AG20443 (cell line): ENCODE measurements at regions not wholly inside any gene's neighbourhood (a gene's known extent, or its start where the extent isn't known, plus 50 kb on each side); places are given as distances from the start of the nearest gene placed in this dataset.
"Not testable (repeated sequence)": the region's sequence is repeated elsewhere in the genome, so short reads cannot be mapped to it uniquely, and the experiment has no call there.

ENCODE experiments used
- DNase-seq: peaks from one replicate; pipeline ENCODE4 v3.0.0; 2012; ENCODE audit warnings: low spot score, mixed read lengths

DNA sequence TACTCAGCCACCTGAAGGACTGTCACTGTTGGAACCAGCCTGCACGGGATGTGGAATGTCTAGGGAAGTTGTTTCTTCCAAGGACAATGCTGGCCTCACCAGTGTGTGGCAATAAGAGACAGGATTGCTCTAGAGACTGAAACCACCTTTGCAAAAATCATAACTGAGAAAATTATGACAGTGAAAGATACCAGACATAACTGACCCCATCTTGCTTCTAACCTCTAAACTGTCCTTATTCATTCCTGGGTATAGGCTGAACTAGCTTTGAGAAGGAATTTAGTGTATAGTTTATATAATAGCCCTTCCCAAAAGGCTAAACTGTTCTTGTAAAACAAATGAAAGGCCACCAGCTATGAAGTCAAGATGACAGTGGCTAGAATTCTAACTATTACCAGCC is 83.6 kb downstream of the IER5 start:
- no peak for DNase-seq

GRCh38 chr1:181173761-181174447 is 85.4 kb downstream of the IER5 start:
- no peak for DNase-seq

GRCh38 chr1:181174861-181175260 is 86.4 kb downstream of the IER5 start:
- DNase-seq: no peak

DNA sequence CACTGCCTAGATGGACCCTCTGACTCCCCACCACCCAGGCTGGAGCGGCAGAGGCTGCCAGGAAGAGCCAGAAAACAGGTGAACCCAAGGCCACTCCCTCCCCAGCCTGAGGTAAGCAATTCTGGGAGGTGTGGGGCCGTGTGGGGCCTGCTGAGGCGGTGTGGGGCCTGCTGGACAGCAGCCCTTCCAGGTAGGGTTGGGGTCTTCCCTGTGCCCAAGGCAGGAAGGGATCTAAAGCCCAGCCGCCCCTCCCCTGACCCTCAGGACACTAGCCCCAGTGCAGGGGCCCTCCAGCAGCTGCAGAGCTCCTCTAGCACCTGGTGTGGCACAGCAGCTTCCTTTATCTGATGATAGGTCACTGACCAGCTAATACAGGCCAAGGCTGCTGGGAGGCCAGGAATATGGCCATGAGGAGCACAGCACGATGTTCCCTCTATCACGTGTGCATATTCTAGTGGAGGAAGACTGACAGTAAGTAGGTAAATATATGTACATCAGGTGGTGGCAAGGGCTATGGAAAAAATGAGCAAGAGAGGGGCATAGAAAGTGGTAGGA is 86.9 kb downstream of the IER5 start:
- no peak for DNase-seq

DNA sequence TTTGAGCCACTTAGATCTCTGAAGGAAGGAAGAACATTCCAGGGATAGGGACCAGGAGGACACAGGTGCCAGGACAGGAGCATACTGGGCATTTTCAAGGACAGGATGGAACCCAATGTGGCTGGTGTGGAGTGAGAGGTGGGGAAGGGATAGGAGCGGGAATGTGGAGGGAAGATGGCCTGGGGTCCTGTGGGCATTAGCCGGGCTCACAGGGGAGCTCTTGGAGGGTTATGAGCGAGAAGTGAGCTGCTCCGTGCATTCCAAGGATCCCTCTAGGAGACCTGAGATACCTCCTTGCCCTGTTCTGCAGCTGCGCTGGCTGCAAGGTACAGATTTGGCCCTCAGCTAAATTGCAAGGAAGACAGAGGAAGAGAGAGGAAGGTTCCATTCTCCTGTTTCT is 87.5 kb downstream of the IER5 start:
- DNase-seq: no peak

- no peak for DNase-seq
Measured at GRCh38 chr1:181178241-181178879, 89.9 kb downstream of the IER5 start.

- no peak for DNase-seq
Measured at GRCh38 chr1:181179279-181179986, 90.9 kb downstream of the IER5 start.

- peak; percentile 87 for DNase-seq
Measured at GRCh38 chr1:181179987-181180365, 91.5 kb downstream of the IER5 start.

GRCh38 chr1:181180407-181181031 is 92.0 kb downstream of the IER5 start:
- no peak for DNase-seq

DNA sequence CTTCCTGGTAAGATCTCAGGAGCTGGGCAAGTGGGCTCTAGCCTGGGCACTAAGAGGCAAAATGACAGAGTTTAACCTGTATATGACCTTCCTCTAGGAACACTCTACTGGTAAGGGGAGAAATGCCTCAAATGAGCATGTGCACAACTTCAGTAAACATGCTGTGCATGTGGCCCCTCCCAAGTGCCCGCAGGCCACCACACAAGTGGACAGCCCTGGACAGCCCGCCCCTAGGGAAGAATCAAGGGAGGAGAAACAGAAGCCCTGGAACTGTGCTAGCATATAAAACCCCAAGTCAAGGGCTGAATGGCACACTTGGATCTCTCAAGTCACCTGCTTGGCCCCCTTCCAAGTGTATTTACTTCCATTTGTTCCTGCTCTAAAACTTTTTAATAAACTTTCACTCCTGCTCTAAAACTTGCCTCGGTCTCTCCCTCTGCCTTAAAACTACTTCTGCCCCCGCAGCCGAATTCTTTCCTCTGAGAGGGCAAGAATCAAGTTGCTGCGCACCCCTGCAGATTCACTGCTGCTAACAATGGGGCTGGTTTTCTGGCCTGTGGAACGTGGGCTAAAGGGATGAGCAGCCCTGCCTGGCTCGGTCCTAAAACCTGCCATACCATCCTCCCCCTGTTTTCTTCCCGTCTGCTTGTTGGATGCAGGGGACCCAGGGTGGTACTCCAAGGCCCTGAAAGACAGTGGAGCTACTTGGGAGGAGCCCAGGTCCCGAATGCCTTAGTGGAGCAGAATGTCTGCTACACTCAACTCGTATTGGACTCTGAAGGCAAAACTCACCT is 93.5 kb downstream of the IER5 start:
- no peak for DNase-seq

- DNase-seq: no peak
Measured at GRCh38 chr1:181184621-181185020, 96.1 kb downstream of the IER5 start.

- no peak for DNase-seq
Measured at GRCh38 chr1:181185461-181185860, 97.0 kb downstream of the IER5 start.

- DNase-seq: not testable (repeated sequence)
Measured at GRCh38 chr1:181186133-181186532, 97.6 kb downstream of the IER5 start.

- DNase-seq: no peak
Measured at GRCh38 chr1:181187337-181188126, 99.0 kb downstream of the IER5 start.

GRCh38 chr1:181189245-181189644 is 100.7 kb downstream of the IER5 start:
- no peak for DNase-seq

DNA sequence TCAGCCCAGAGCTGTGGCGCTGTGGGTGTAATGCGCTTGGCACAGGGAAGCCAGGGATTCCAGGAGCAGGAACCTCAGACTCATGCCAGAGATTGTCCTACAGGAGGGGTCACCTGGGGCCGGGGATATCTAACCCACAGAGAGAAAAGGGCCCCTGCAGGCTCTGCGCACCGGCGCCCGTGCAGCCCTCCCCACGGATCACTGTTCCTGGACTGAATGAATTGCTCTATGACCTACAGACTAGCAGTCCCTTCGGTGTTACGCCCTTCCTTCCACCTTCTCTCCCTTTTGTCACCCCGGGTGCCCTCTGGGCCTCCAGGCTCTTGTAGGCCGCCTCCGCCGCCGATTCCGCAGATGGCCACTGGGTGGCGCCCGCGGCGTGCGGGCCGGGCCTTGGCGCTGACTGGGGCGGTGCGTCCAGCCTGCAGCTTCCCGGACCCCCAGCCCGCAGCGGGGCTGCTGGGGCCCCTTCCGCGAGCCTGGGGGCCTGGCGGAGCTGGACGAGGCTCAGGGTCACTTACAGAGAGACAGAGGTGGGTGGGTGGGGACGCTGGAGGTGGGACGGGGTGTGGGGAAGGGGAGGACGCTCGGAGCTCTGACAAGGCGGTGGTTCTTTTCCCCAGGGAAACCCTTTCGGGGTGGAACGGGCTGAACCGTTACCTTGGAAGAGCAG is 101.3 kb downstream of the IER5 start:
- peak; percentile 93 for DNase-seq

DNA sequence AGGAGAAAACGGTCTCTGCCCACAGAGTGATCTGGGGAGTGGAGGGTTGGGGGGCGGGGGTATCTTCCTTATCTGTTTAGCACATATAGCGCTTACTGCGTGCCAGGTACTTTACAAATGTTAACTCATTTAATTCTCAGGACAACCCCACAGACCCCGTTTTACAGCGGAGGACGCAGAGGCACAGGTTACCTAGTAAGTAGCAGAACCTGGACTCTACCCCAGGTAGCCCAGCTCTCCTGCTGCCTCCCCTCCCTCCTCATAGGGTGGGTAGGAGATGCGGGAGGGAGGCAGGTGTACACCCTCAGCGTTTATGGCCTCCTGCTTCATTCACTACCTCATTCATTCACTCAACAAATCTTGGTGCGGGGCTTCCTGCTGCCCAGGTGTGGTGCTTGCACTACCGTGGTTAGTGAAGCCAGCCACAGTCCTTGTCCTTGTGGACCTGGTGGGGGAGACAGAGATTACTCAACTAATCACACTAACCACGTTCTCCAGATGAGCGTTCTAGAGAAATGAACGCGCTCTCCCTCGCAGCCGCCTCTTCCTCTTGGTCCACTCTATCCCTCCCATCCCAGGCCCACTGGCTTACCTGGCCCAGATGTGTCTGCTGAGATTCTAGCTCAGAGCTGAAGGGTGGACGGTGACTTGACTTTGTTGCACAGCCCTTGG is 102.0 kb downstream of the IER5 start:
- no peak for DNase-seq

GRCh38 chr1:181191494-181192040 is 103.1 kb downstream of the IER5 start:
- no peak for DNase-seq

DNA sequence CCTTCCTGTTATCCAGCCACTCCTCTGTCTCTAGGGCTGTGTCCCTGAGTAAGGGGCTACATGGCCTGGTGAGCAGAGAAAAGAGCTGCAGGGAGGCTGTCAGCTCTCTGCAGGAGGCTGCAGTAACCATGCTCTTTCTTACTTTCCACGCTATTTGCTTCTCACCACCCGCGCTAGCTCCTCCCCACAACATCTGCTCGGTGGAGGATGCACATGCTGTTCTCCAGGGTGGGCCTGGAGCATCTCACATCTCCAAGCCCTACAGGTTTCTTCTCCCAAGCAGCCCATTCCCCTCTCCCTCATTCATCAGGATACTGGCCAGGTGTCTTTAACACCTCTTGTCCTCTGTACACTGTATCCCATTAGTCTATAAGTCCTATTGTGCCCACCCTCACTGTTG is 103.8 kb downstream of the IER5 start:
- DNase-seq: no peak
